Retinal pigment epithelial cell (primary cell): ENCODE measurements at regions not wholly inside any gene's neighbourhood (a gene's known extent, or its start where the extent isn't known, plus 50 kb on each side); places are given as distances from the start of the nearest gene placed in this dataset.
"Not testable (repeated sequence)": the region's sequence is repeated elsewhere in the genome, so short reads cannot be mapped to it uniquely, and the experiment has no call there.

Source experiments
- DNase-seq: peaks from one replicate; pipeline ENCODE4 v3.0.0-alpha.2; 2010; ENCODE audit warnings: low read depth
- H3K4me3 ChIP-seq: 2 replicates; pipeline ENCODE4 v1.5.1; 2011; ENCODE audit warnings: mild to moderate bottlenecking, low read length, control low read depth, moderate library complexity
- CTCF ChIP-seq: conservative IDR thresholded peaks from 2 replicates; pipeline ENCODE4 v1.5.1; 2011; ENCODE audit warnings: low read depth, low read length, control low read depth, inconsistent platforms

DNA sequence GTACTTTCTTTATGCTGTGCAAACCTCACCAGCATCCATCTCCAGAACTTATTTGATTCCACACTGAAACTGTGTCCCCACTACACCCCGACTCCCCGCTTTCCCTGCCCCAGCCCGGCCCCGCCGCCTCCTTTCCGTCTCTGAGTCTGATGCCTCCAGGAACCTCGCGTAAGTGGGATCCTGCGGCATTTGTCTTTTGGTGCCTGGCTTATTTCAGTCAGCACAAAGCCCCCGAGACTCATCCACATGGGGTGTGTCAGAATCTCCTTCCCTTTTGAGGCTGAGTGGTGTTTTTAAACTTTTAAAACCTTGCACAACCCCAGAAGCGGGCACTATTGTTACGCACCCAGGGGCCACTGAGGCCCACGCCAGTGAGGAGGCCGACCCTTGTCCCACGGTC lies 214.4 kb downstream of the BANP start:
- not testable (repeated sequence) for DNase-seq, H3K4me3 ChIP-seq

GRCh38 chr16:88166209-88166773 lies 215.1 kb downstream of the BANP start:
- H3K4me3 ChIP-seq, DNase-seq: not testable (repeated sequence)

GRCh38 chr16:88167798-88168556 lies 214.8 kb upstream of the ZNF469 start:
- H3K4me3 ChIP-seq, DNase-seq: not testable (repeated sequence)

DNA sequence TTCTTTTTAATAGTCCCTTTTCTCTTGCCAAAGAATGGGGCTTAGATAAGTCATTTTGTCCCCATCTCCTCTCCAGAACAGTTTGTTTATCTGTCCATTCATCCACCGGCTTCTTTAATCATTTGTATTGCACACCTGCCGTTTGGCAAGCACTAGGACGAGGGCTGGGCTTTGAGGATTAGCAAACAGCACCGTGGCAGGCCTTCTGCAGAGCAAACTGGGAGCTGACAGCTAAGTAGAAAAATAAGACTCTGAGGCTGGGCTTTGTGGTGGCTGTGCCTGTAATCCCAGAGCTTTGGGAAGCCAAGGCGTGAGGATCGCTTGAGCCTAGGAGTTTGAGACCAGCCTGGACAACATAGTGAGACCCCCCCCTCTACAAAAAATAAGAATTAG lies 214.2 kb upstream of the ZNF469 start:
- not testable (repeated sequence) for DNase-seq, H3K4me3 ChIP-seq

- not testable (repeated sequence) for H3K4me3 ChIP-seq, DNase-seq
Observed at GRCh38 chr16:88169136-88169830, 213.5 kb upstream of the ZNF469 start.

GRCh38 chr16:88169831-88170165 lies 213.0 kb upstream of the ZNF469 start:
- H3K4me3 ChIP-seq, DNase-seq: not testable (repeated sequence)

GRCh38 chr16:88170528-88170991 lies 212.2 kb upstream of the ZNF469 start:
- no peak for TF ChIP-seq CTCF
- DNase-seq: no peak
- H3K4me3 ChIP-seq: no peak overlapping the region

GRCh38 chr16:88171126-88171525 lies 211.6 kb upstream of the ZNF469 start:
- DNase-seq: not testable (repeated sequence)

GRCh38 chr16:88176184-88176583 lies 206.6 kb upstream of the ZNF469 start:
- H3K4me3 ChIP-seq, DNase-seq: not testable (repeated sequence)

More at GRCh38 chr16:88171126-88171525, 211.6 kb upstream of the ZNF469 start:
- H3K4me3 ChIP-seq: not testable (repeated sequence)

DNA sequence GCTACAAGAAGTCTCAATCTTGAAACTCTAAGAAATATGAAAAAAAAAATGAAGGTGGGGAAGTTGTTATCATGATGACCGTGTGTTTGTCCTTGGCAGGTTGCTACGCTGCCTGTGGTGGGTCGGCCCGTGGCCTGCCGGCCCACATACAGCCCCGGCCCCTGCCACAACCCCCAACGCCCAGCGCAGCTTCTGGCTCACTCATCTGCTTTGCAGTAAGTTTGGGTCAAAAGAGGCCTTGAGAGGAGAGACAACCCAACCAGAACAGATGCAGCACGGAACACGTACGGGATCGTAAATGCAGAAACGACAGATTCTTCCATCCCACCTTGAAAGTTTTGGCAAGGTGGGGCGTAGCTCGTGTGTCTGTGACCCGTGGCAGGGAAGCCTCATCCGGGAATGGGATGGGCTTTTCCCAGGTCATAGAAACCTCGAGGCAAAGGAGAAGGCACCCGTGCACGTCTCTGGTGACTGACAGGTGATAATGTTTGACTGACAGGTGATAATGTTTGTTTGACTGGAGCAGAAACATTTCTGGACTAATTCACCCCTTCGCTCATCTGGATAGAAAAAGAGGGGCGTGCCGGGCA lies 206.1 kb upstream of the ZNF469 start:
- not testable (repeated sequence) for H3K4me3 ChIP-seq, DNase-seq

DNA sequence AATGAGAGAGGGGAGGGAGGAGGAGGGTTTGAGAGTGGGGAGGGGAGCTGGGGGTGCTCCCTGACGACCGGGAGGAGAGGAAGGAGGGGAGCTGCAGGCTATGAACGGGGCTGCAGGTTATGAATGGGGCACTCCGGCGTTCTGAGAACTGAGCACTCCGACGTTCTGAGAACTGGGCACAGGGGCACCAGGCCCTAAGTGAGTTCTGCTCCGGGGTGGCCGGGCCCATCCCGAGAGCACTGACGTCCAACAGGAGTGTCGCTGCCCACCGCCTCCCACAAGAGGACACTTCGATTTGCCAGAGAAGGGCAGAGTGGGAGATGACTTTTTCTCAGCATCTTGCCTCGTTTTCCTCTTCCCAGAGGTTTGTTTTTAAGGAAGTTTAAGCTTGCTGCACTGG lies 204.5 kb upstream of the ZNF469 start:
- not testable (repeated sequence) for DNase-seq, H3K4me3 ChIP-seq

GRCh38 chr16:88178896-88179295 lies 203.9 kb upstream of the ZNF469 start:
- not testable (repeated sequence) for DNase-seq

DNA sequence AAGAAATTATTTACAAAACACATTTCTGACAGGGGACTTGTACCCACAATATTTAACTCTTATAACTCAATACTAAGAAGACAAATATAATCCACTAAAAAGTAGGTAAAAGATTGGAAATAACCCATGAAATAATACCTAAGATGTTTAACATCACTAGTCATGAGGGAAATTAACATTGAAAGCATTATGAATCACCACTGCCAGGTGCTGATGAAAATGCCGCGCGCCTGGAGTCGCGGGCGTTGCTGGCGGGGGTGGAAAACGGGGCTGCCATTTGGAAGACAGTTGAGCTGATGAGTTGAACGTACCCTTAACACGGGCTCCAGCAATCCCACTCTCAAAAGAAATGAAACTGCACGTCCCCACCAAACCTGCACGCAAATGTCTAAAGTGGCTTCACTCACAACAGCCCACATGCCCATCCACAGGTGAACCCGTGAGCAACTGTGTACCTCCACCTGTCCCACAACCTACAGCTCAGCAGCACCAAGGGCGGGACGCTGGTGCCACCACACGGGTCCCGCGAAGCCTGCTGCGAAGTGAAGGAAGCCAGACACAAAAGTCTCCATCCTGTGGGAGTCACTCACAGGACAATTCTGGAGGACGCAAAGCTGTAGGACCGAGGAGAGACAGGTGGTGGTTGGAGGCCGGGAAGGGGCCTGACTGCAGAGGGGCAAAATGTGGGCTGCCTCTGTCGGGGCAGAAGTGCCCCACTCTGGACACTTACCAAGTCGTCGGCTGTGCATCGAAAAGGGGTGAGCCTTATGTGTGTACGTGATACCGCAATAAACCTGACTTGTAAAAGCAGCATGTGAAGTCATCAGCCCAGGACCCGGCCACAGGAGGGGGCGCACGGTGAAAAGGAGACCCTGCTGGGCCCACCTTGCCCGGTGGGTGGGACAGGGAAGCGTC lies 199.5 kb upstream of the ZNF469 start:
- DNase-seq, H3K4me3 ChIP-seq: not testable (repeated sequence)

More at GRCh38 chr16:88178896-88179295, 203.9 kb upstream of the ZNF469 start:
- not testable (repeated sequence) for H3K4me3 ChIP-seq

GRCh38 chr16:88184053-88184452 lies 198.7 kb upstream of the ZNF469 start:
- not testable (repeated sequence) for DNase-seq, H3K4me3 ChIP-seq

DNA sequence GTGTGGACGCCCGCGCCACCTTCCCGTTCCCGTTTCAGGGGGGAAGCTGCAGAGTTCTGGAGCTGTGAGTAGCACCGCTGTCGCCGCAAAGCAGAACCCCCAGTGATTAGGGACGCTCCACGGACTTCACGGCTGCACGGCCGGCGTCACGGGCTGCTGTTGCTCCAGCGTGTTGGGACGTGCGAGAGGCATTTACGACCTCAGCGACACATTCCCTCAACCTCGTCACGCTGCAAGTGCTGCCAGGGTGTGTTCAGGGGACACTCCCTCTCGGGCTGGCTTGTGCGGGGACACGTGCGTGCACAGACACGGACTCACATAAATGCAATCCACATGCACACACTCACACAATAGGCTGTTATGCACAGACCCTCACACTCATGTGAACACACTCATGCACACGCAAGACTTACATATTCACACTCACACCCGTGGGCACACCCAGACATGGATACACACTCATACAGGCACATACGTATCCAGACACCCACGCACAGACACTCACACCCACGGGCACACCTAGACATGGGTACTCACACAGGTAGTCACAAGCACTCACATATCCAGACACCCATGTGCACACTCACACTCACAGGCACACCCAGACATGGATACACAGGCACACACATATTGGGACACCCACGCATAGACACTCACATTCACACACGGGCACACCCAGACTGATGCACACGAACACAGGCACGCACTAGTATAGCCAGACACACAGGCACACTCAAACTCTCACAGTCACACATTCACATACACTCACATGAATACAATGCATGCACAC lies 198.0 kb upstream of the ZNF469 start:
- not testable (repeated sequence) for H3K4me3 ChIP-seq, DNase-seq

- not testable (repeated sequence) for DNase-seq, H3K4me3 ChIP-seq
Observed at GRCh38 chr16:88185406-88185805, 197.4 kb upstream of the ZNF469 start.
